Lung microvascular endothelial cell (primary cell): ENCODE measurements at regions not wholly inside any gene's neighbourhood (a gene's known extent, or its start where the extent isn't known, plus 50 kb on each side); places are given as distances from the start of the nearest gene placed in this dataset.
A peak's percentile ranks its signal among the peaks of the same experiment; 100 is the strongest.

Experiments used
- DNase-seq, 2 donors: peaks; one replicate each; pipeline versions ENCODE4 v3.0.0 to v3.0.0-alpha.2; 2010; ENCODE audit warnings: low read depth in 2 of 2

GRCh38 chr10:105798328-105798889 lies 1157.3 kb downstream of the SORCS3 start:
- no peak for DNase-seq

- peak; percentile 6 to 27 for DNase-seq
Observed at GRCh38 chr10:105797234-105797890, 1156.3 kb downstream of the SORCS3 start.

- no peak for DNase-seq
Observed at GRCh38 chr10:105793071-105793470, 1152.0 kb downstream of the SORCS3 start.

GRCh38 chr10:105785721-105786120 lies 1144.6 kb downstream of the SORCS3 start:
- DNase-seq = no peak

GRCh38 chr10:105783936-105784483 lies 1142.9 kb downstream of the SORCS3 start:
- DNase-seq = no peak

- DNase-seq = no peak
Observed at GRCh38 chr10:105774881-105775280, 1133.8 kb downstream of the SORCS3 start.

GRCh38 chr10:105774351-105774750 lies 1133.3 kb downstream of the SORCS3 start:
- no peak for DNase-seq

GRCh38 chr10:105770524-105771212 lies 1129.6 kb downstream of the SORCS3 start:
- no peak for DNase-seq

- no peak for DNase-seq
Observed at GRCh38 chr10:105769248-105770184, 1128.4 kb downstream of the SORCS3 start.

- no peak for DNase-seq
Observed at GRCh38 chr10:105763611-105764010, 1122.5 kb downstream of the SORCS3 start.

GRCh38 chr10:105761576-105762260 lies 1120.6 kb downstream of the SORCS3 start:
- DNase-seq = no peak

GRCh38 chr10:105759669-105760068 lies 1118.6 kb downstream of the SORCS3 start:
- no peak for DNase-seq

GRCh38 chr10:105758209-105758998 lies 1117.3 kb downstream of the SORCS3 start:
- no peak for DNase-seq

GRCh38 chr10:105757302-105757701 lies 1116.2 kb downstream of the SORCS3 start:
- no peak for DNase-seq

GRCh38 chr10:105756386-105756785 lies 1115.3 kb downstream of the SORCS3 start:
- DNase-seq = no peak

GRCh38 chr10:105751688-105752087 lies 1110.6 kb downstream of the SORCS3 start:
- DNase-seq = no peak

GRCh38 chr10:105745596-105746148 lies 1104.6 kb downstream of the SORCS3 start:
- DNase-seq = no peak

GRCh38 chr10:105743343-105744056 lies 1102.4 kb downstream of the SORCS3 start:
- DNase-seq = no peak

GRCh38 chr10:105742923-105743322 lies 1101.8 kb downstream of the SORCS3 start:
- no peak for DNase-seq
